ENCODE measurements at regions not wholly inside any gene's neighbourhood (a gene's known extent, or its start where the extent isn't known, plus 50 kb on each side); places are given as distances from the start of the nearest gene placed in this dataset.
A peak's percentile ranks its signal among the peaks of the same experiment; 100 is the strongest.

DNA sequence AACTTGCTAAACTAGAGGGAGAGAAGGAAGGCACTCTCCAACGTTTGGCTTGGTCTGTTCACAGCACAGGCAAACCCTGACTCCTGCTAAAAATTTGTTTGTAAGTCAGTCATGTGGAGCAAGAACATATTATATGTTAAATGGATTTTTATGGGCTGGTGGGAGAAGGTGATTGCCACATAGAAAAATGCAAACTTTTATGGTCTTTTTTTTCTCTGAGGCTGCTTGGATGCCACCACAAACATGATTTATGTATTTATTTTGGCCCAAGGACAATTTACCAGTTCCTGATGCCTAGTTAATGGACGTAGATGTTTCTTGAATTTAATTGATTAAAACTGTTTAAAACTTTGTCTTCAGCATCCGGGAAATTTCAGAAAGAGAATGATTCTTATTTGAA is 274.2 kb upstream of the MYOCD start:
- intact Hi-C loops (cut with DNase I) = loop anchor here (10.0 kb wide), 1 partner anchor 353 kb away; no protein-coding TSS in a partner anchor
- TF ChIP-seq, protein P1, sequence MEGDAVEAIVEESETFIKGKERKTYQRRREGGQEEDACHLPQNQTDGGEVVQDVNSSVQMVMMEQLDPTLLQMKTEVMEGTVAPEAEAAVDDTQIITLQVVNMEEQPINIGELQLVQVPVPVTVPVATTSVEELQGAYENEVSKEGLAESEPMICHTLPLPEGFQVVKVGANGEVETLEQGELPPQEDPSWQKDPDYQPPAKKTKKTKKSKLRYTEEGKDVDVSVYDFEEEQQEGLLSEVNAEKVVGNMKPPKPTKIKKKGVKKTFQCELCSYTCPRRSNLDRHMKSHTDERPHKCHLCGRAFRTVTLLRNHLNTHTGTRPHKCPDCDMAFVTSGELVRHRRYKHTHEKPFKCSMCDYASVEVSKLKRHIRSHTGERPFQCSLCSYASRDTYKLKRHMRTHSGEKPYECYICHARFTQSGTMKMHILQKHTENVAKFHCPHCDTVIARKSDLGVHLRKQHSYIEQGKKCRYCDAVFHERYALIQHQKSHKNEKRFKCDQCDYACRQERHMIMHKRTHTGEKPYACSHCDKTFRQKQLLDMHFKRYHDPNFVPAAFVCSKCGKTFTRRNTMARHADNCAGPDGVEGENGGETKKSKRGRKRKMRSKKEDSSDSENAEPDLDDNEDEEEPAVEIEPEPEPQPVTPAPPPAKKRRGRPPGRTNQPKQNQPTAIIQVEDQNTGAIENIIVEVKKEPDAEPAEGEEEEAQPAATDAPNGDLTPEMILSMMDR (IDR thresholded peaks at IDR 0.05) = no peak
- no peak for TF ChIP-seq POLR2A (IDR thresholded peaks at IDR 0.05)
- no peak for DNase-seq
- H3K4me3 ChIP-seq (replicated peaks in 1 of 3) = no peak overlapping the region
- H3K36me3 ChIP-seq = no peaks in the 10 kb centered on the region
- H3K27me3 ChIP-seq = no peaks in the 10 kb centered on the region
- no peak overlapping the region for H3K27ac ChIP-seq
- no peaks in the 10 kb centered on the region for H3K4me1 ChIP-seq
- H3K9me3 ChIP-seq = no peaks in the 10 kb centered on the region
- WGBS, 2 donors = 69 to 70% methylated on average over 3 of the region's 3 CpGs

GRCh38 chr17:12395733-12396354 is 269.8 kb upstream of the MYOCD start:
- Histone ChIP-seq H3K27me3 (no peaks in the 10 kb centered on the region), H3K4me1 (no peaks in the 10 kb centered on the region), H3K27ac (no peak overlapping the region), H3K4me3 (replicated peaks in 1 of 3) (no peak overlapping the region), H3K36me3 (no peaks in the 10 kb centered on the region), H3K9me3 (no peaks in the 10 kb centered on the region)
- WGBS, 2 donors = 69 to 70% methylated on average over 5 of the region's 5 CpGs
- intact Hi-C loops (cut with DNase I) = loop anchor here (10.0 kb wide), 1 partner anchor 349 kb away; no protein-coding TSS in a partner anchor
- DNase-seq = peak; percentile 47 to 61
- no peak for TF ChIP-seq POLR2A (IDR thresholded peaks at IDR 0.05)
- TF ChIP-seq, protein P1 (IDR thresholded peaks at IDR 0.05) = peak; percentile 15 to 76 (median 54)

- TF ChIP-seq POLR2A (IDR thresholded peaks at IDR 0.05) = no peak
- TF ChIP-seq, protein P1 (IDR thresholded peaks at IDR 0.05) = no peak
- intact Hi-C loops (cut with DNase I) = loop anchor here (10.0 kb wide), 1 partner anchor 346 kb away; no protein-coding TSS in a partner anchor
- H3K27ac ChIP-seq = no peak overlapping the region
- no peaks in the 10 kb centered on the region for H3K27me3 ChIP-seq
- 79% methylated on average over 8 of the region's 8 CpGs for WGBS, 2 donors
- no peak for DNase-seq
- H3K9me3 ChIP-seq = no peaks in the 10 kb centered on the region
- H3K4me1 ChIP-seq = no peaks in the 10 kb centered on the region
- H3K36me3 ChIP-seq = no peaks in the 10 kb centered on the region
- H3K4me3 ChIP-seq (replicated peaks in 1 of 3) = no peak overlapping the region
Measured at GRCh38 chr17:12398441-12399051, 267.1 kb upstream of the MYOCD start.

DNA sequence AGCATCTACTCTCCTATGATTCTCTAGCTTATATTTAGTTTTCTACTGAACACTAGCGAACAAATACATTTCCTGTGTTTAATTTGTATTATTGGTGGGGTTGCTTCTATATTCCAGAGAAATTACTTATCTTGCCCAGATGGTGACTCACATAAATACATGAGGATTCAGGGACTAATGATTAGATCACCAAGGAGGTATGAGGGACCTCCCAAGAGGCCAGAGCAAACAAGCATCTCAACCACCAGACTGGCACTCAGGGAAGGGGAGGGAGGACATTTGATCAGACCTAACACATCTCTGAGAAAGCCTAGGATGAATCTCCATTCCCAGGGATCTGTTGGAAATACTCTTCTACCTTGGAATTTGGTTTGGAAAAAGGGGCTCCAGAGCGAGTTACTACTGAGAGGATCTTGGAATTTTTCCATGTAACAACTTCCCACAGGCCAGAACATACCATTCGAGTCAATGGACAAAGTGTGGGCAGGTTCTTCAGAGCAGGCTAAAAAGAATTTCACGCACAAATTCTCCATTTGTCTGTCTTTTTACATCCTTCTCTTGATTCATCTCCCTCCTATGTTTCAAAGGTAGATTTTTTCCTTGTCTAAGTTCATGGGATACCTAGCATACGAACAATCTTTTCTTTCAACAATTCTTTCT is 262.6 kb upstream of the MYOCD start:
- Histone ChIP-seq H3K9me3 (no peaks in the 10 kb centered on the region), H3K27ac (no peak overlapping the region), H3K4me1 (no peaks in the 10 kb centered on the region), H3K27me3 (no peaks in the 10 kb centered on the region), H3K4me3 (replicated peaks in 1 of 3) (no peak overlapping the region), H3K36me3 (no peaks in the 10 kb centered on the region)
- TF ChIP-seq, protein P1 (IDR thresholded peaks at IDR 0.05) = no peak
- TF ChIP-seq POLR2A (IDR thresholded peaks at IDR 0.05) = no peak
- WGBS, 2 donors = 83 to 92% methylated on average over 5 of the region's 5 CpGs
- intact Hi-C loops (cut with DNase I) = no loop called here
- no peak for DNase-seq

GRCh38 chr17:12403881-12404398 is 261.8 kb upstream of the MYOCD start:
- no peaks in the 10 kb centered on the region for H3K27me3 ChIP-seq
- intact Hi-C loops (cut with DNase I) = no loop called here

More at GRCh38 chr17:12403881-12404398, 261.8 kb upstream of the MYOCD start:
- Histone ChIP-seq H3K36me3 (no peaks in the 10 kb centered on the region), H3K9me3 (no peaks in the 10 kb centered on the region), H3K4me1 (no peaks in the 10 kb centered on the region), H3K4me3 (replicated peaks in 1 of 3) (no peak overlapping the region), H3K27ac (no peak overlapping the region)
- WGBS, 2 donors = 74 to 75% methylated on average over 5 of the region's 5 CpGs
- no peak for DNase-seq
- TF ChIP-seq, protein P1 (IDR thresholded peaks at IDR 0.05) = no peak
- TF ChIP-seq POLR2A (IDR thresholded peaks at IDR 0.05) = no peak
